GM19193 (cell line): ENCODE measurements at regions not wholly inside any gene's neighbourhood (a gene's known extent, or its start where the extent isn't known, plus 50 kb on each side); places are given as distances from the start of the nearest gene placed in this dataset.

Source experiments
- POLR2A ChIP-seq: IDR thresholded peaks from 4 replicates; pipeline ENCODE4 v1.6.1; 2011; ENCODE audit not compliant: insufficient read depth, insufficient read length; ENCODE audit errors: extremely low read depth

DNA sequence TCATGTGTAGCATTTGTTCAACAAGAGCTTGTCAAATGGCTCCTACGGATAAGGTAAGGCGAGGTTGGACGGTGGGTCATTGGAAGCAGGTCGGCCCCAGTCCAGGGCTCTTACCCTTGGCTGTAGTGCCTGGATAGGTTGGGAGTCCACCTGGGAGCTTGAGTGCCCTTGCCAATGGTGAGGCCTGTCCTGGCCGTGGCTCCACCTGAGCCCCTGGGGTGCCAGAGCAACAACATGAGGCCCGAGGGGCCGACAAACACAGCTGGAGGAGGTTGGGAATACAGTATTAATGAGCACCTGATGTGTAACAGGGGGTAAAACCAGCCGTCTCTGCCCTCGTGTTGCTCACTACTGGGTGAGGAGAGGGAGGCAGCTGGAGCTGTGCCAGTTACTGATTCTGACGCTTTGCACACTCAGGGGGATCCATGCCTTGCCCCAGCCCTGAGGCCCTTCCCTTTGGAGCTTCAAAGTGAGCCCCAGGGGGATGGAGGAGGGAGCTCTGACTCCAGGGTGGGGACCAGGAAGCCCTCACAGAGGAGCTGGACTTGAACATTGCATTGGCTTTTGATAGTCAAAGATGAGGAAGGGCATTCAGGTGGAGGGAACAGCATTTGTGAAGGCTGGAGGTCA is 87.2 kb downstream of the RHOB start:
- TF ChIP-seq POLR2A, result no peak

DNA sequence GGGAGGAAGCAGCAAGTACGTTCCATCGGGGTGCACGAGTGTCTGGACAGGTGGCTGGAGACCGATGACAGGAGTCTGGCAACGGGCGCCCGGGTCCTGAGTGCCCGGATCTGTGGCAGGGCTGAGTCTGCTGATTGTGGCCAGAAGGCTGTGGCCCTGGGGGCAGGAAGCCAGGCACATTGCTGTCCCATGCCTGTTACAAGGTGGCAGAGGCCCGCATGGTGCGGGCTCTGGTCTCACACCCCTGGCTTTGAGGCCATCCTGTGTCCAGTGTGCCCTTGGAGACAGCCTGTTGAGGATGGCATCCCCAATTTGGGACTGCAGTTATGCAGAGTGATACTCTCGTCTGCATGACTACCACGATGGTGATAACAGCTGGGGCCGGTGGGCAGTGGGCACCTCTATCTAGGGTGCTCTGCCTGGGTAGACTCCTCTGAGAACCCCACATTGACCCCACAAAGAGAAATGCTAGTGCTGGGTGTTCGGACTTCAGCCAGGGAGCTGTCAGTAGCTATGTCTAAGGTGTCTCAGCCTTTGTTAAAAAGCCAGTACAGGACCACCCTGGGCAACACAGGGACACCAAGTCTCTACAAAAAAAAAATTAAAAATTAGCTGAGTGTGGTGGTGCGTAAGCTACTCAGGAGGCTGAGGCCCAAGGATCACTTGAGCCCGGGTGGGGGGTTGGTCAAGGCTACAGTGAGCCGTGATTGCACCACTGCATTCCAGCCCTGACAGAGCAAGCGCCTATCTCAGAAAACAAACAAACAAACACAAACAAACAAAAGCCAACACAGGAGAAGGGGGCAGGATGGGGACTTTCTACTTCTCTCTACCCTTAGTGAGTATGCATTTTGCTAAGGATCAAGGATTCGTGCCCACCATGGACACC is 88.3 kb downstream of the RHOB start:
- TF ChIP-seq POLR2A, result no peak

- TF ChIP-seq POLR2A, result no peak
These were observed 89.9 kb downstream of the RHOB start for GRCh38 chr2:20536619-20537422.

- no peak for TF ChIP-seq POLR2A
These were observed 90.8 kb downstream of the RHOB start for GRCh38 chr2:20537423-20538307.

DNA sequence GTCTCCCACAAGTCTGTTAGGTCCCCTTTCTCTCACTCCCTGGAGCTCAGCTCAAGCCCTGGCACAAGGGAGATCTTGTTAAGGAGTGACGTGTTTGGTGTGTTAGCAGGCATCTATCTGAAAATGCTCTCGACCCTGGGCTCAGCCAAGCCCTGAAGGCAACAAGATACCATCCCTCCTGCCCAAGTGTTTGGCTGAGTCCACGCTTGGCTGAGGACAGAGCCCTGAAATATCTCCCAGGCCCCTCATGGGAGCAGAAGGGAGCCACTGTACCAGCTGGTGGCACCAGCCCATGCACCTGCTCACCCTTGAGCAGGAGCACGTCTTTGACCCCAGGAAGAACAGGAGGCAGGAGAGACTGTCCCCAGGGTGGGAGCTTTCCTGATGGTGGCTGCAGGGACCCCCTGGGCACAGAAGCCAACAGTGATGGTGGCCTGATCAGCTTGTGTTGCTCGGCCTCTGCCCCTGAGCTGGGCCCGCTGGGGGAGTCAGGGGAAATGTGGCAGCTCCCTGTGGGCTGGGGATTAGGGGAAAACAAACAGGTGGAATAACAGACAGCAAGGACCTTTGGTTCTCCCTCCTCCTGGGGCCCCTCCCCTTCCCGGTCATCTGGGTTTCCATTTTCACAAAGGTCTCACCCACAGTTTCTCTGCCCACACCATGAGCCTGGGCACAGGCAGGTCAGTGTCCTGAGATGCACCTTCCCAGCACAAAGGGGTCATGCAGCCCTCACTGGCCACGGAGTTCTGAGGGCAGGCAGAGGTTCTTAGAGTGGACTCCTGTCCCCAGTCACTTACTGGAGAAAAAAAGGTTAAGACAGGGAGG is 91.6 kb downstream of the RHOB start:
- no peak for TF ChIP-seq POLR2A

DNA sequence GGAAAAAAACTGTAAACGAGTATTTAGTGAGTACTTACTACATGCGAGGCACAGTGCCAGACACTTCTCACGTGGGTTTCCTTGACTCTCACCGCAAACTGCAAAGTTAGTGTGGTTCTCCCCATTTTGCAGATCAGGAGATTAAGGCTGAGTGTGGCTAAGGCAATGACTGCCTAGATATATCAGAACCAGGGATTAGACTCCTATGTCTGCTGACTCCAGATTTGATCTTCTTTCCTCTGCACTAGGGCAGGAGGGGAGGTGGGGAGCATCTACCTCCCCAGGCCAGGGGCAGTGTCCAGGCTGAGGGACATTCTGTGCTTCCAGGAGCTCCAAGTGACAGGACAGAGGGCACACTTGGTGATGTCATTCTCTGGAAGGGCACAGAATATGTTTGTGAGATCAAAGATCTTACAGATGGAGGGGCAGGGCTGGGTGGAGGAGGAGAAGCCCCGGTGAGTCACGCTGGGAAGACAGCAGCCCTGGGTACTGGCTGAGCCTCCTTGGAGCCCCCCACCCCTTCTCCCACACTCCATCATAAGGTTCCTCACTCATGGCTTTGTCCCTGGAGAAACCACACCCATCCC is 92.4 kb downstream of the RHOB start:
- TF ChIP-seq POLR2A, result no peak

DNA sequence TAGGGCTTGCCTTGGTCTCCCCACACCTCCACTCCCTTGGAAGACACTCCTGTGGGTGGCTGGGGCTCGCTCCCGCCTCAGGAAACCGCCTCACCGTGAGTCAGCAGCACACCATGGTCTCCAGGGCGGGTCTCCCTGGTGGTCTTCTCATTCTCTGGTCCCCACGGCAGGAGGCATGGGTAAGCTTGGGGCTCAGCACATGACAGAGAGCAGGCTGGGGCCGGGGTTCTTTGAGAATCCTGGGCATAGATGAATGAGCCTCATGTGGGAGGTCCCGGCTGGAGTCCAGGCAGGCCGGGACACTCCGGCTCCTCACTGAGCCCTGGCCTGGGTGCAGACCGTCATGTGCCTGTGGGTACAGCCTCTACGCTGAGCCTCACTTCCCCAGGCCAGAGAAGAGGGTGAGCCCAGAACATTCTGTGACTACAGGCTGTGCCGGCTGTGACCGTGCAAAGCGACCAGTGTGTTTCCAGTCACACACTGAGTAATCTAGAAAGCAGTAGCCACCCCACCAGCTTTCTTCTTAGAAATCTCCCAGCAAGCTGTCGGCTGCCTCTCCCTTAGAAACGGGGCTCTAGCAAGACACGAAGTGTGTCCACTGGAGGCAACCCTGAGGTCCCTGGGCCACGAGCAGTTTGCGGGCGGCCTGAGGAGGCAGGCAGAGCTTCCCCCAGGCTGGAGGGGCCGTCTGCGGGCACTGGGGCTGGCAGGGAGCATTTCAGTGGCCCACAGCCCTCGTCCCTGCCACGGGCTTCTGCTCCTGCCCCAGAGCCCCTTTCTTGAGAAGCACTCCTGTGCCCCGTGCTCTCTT is 93.1 kb downstream of the RHOB start:
- TF ChIP-seq POLR2A, result no peak

GRCh38 chr2:20540587-20541293 is 93.9 kb downstream of the RHOB start:
- TF ChIP-seq POLR2A, result no peak

GRCh38 chr2:20541294-20541640 is 94.4 kb downstream of the RHOB start:
- TF ChIP-seq POLR2A, result no peak

DNA sequence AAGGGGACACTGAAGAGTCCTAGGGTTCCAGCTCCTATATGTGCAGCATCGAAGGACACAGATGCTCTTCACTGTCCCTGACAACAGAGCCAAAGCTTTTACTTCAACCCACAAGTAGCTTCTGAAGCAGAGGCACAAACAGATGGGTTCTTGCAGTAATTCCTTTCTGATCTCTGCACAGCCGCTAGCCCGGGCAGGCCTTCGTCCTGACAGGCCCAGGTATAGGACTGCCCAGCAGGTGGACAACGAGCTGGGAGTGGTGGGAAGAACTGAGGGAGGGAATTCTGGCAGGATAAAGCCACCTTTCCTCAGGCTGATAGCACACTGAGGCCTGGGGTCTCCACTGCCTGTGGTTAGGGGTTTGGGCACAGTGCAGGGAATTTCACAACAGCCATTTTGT is 94.8 kb downstream of the RHOB start:
- no peak for TF ChIP-seq POLR2A

DNA sequence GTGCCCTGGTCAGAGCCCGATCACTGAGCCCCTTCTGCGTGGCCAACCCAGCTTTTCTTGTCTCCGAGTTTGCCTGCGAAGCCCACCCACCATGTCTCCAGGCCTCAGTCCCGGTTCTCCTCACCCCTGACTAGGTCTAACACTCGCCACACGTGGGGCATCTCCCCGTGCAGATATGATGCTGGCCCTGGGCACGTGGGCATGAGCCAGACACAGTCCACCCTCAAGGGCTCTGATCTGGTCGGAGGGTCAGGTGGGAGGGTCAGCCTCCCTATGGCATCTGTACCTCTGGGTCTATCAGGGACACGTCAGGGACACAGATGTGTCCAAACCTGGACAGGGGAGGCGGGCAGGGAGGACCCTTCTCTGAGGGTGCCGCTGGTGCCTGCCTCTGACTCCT is 95.4 kb downstream of the RHOB start:
- TF ChIP-seq POLR2A, result no peak
